ENCODE measurements at regions not wholly inside any gene's neighbourhood (a gene's known extent, or its start where the extent isn't known, plus 50 kb on each side); places are given as distances from the start of the nearest gene placed in this dataset.

DNA sequence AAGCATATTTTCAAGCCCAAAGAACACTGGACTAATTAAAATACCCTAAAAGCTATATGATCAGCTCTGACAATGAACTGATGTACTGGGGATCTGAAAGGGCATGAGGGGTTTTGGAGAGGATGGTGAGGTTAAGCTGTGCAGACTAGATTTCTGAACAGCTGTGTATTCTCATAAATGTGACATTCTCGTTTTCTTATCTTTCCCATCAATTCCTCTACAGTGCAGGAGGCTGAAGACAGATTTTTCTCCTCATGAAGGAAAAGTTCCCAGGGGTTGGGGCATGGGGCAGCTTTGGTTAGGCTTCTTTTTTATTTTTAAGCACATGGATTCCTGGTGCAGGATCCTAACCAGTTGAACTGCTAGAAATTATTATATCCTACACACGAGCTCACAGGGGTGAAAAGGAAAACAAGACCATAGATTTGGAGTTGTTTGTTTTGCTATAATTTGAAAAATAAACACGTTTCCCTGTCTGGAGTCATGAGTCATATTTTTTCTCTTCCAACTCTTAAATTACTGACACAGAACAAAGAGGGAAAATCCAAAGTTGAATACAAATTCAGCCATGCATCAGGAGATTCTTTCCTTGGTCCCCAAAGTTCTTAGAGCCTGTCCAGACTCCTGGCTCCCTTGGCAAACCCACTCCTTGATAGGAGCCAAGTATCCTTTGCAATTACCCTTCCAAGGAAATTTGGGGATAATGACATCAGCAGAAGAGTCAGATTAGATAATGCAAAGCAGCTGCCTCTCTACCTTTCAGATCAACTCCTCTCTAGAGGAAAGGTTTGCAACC lies 147.7 kb upstream of the NPVF start:
- Histone ChIP-seq H3K4me1 (no peaks in the 10 kb centered on the region), H3K4me3 (no peak overlapping the region), H3K27ac (no peak overlapping the region), H3K9me3 (no peaks in the 10 kb centered on the region), H3K27me3 (no peaks in the 10 kb centered on the region), H3K36me3 (ENCODE audit: low read depth, missing control alignments) (no peaks in the 10 kb centered on the region)
- no peak for TF ChIP-seq POLR2A (IDR thresholded peaks at IDR 0.05)
- TF ChIP-seq, protein P1, sequence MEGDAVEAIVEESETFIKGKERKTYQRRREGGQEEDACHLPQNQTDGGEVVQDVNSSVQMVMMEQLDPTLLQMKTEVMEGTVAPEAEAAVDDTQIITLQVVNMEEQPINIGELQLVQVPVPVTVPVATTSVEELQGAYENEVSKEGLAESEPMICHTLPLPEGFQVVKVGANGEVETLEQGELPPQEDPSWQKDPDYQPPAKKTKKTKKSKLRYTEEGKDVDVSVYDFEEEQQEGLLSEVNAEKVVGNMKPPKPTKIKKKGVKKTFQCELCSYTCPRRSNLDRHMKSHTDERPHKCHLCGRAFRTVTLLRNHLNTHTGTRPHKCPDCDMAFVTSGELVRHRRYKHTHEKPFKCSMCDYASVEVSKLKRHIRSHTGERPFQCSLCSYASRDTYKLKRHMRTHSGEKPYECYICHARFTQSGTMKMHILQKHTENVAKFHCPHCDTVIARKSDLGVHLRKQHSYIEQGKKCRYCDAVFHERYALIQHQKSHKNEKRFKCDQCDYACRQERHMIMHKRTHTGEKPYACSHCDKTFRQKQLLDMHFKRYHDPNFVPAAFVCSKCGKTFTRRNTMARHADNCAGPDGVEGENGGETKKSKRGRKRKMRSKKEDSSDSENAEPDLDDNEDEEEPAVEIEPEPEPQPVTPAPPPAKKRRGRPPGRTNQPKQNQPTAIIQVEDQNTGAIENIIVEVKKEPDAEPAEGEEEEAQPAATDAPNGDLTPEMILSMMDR (IDR thresholded peaks at IDR 0.05), result no peak
- intact Hi-C loops (cut with DNase I; ENCODE audit: low total_unique reads), result no loop called here
- no peak for DNase-seq
- WGBS, 2 donors, result 30 to 45% methylated on average over 3 of the region's 3 CpGs

DNA sequence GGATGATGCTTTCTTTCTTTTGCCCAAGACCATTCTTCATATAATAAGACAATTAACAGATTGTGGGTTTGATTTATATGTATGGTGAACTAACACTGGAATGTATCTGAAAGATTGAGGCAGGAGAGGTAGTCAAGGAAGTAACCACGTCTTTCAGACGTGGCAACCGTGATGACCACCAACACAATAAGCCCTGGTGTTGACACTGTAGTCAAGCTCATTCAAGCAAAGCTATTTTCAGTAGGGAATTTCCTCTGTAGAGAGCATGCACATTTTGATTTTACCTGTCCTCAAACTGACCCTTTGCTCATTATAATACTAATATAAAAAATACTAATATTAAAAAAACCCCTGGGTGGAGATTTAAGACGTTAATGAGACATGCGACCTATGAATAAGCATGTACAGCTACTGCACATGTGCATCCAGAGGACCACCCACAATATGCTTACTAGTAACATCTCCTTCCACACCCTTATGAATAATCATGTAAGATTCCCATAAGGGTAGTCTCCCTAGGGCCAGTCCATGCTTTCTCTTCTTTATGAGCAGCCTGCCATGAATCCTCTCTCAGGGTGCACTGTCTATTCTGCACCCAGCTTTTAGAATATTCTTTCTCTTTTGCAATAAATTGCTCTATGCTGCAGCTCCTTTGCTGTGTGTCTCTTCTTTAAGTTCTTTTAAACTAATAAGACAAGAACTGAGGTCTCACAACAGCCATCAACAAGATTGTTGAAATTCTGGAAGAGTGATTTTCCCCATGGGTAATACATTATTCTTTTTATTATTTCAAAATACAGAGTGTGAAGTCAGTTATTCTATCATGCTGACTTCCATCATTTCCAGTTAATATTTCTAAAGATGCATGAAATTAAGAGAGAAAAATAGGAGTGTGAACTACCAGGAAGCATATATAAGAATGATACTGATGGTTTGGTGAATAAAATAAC lies 151.3 kb upstream of the NPVF start:
- Histone ChIP-seq H3K4me1 (no peaks in the 10 kb centered on the region), H3K27me3 (no peaks in the 10 kb centered on the region), H3K27ac (no peak overlapping the region), H3K9me3 (no peaks in the 10 kb centered on the region), H3K4me3 (no peak overlapping the region), H3K36me3 (ENCODE audit: low read depth, missing control alignments) (no peaks in the 10 kb centered on the region)
- DNase-seq, result no peak
- TF ChIP-seq, protein P1 (IDR thresholded peaks at IDR 0.05), result no peak
- TF ChIP-seq POLR2A (IDR thresholded peaks at IDR 0.05), result no peak
- 91 to 94% methylated on average over 5 of the region's 5 CpGs for WGBS, 2 donors
- intact Hi-C loops (cut with DNase I; ENCODE audit: low total_unique reads), result no loop called here

GRCh38 chr7:25381818-25382589 lies 153.7 kb upstream of the NPVF start:
- no peaks in the 10 kb centered on the region for H3K4me1 ChIP-seq
- no peaks in the 10 kb centered on the region for H3K36me3 ChIP-seq (ENCODE audit: low read depth, missing control alignments)
- no peaks in the 10 kb centered on the region for H3K9me3 ChIP-seq
- intact Hi-C loops (cut with DNase I; ENCODE audit: low total_unique reads), result no loop called here
- no peak overlapping the region for H3K27ac ChIP-seq
- TF ChIP-seq, protein P1 (IDR thresholded peaks at IDR 0.05), result no peak
- TF ChIP-seq POLR2A (IDR thresholded peaks at IDR 0.05), result no peak
- H3K4me3 ChIP-seq, result no peak overlapping the region
- WGBS, 2 donors, result 80 to 84% methylated on average over 4 of the region's 4 CpGs
- no peak for DNase-seq
- no peaks in the 10 kb centered on the region for H3K27me3 ChIP-seq

- TF ChIP-seq POLR2A (IDR thresholded peaks at IDR 0.05), result no peak
- TF ChIP-seq, protein P1 (IDR thresholded peaks at IDR 0.05), result no peak
- no peak overlapping the region for H3K27ac ChIP-seq
- intact Hi-C loops (cut with DNase I; ENCODE audit: low total_unique reads), result no loop called here
- H3K4me1 ChIP-seq, result no peaks in the 10 kb centered on the region
- no peak overlapping the region for H3K4me3 ChIP-seq
- H3K9me3 ChIP-seq, result no peaks in the 10 kb centered on the region
- H3K36me3 ChIP-seq (ENCODE audit: low read depth, missing control alignments), result no peaks in the 10 kb centered on the region
- H3K27me3 ChIP-seq, result no peaks in the 10 kb centered on the region
- WGBS, 2 donors, result 65 to 81% methylated on average over 4 of the region's 4 CpGs
- DNase-seq, result no peak
Measured at GRCh38 chr7:25382869-25383268, 154.6 kb upstream of the NPVF start.

Measured in testis (tissue), 2 donors.